Natural killer cell (primary cell): ENCODE measurements at regions not wholly inside any gene's neighbourhood (a gene's known extent, or its start where the extent isn't known, plus 50 kb on each side); places are given as distances from the start of the nearest gene placed in this dataset.
"Not testable (repeated sequence)": the region's sequence is repeated elsewhere in the genome, so short reads cannot be mapped to it uniquely, and the experiment has no call there.

Experiments
- ATAC-seq, 3 donors: fragments of 150-1000 bp in 2 of 3; fragments of 200-7000 bp in 1 of 3; cut with Tn5 transposase; 1 replicate in 1 of 3; 2 replicates in 2 of 3; pipeline ENCODE4 v1.10.0; 2021; ENCODE audit warnings: mild to moderate bottlenecking in 2 of 3, moderate library complexity in 2 of 3
- DNase-seq, 2 donors: peaks; one replicate each; pipeline versions ENCODE4 v3.0.0 to v3.0.0-alpha.2; 2013 to 2021; ENCODE audit warnings: mixed read lengths in 1 of 2
- H3K27ac ChIP-seq: one replicate; pipeline ENCODE4 v1.5.1; 2013; ENCODE audit warnings: mild to moderate bottlenecking, low read length
- H3K27me3 ChIP-seq: one replicate; pipeline ENCODE4 v1.6.1; 2013; ENCODE audit warnings: low read length; ENCODE audit not compliant: control insufficient read depth, insufficient read depth
- H3K36me3 ChIP-seq: one replicate; pipeline ENCODE4 v1.6.1; 2013; ENCODE audit warnings: low read length; ENCODE audit not compliant: control insufficient read depth, insufficient read depth
- H3K4me1 ChIP-seq: one replicate; pipeline ENCODE4 v1.6.1; 2013; ENCODE audit warnings: low read length; ENCODE audit not compliant: control insufficient read depth, insufficient read depth
- H3K4me3 ChIP-seq: one replicate; pipeline ENCODE4 v1.5.1; 2013; ENCODE audit warnings: low read length
- H3K9me3 ChIP-seq: one replicate; pipeline ENCODE4 v1.6.1; 2013; ENCODE audit warnings: low read length; ENCODE audit not compliant: control insufficient read depth, insufficient read depth
- H3K27ac Mint-ChIP-seq, 2 donors: one replicate each; pipeline ENCODE4 v1.8.0; 2022; ENCODE audit warnings: mild to moderate bottlenecking in 2 of 2, mixed read lengths in 2 of 2, moderate library complexity in 1 of 2
- H3K27me3 Mint-ChIP-seq, 2 donors: one replicate each; pipeline ENCODE4 v1.8.0; 2022; ENCODE audit warnings: low read depth in 2 of 2, mixed read lengths in 2 of 2
- H3K36me3 Mint-ChIP-seq: one replicate; pipeline ENCODE4 v1.8.0; 2022; ENCODE audit warnings: mixed read lengths
- H3K4me1 Mint-ChIP-seq, 2 donors: one replicate each; pipeline ENCODE4 v1.8.0; 2022; ENCODE audit warnings: mixed read lengths in 2 of 2
- H3K4me3 Mint-ChIP-seq: one replicate; pipeline ENCODE4 v1.8.0; 2022; ENCODE audit warnings: mild to moderate bottlenecking, moderate library complexity, mixed read lengths
- H3K9me3 Mint-ChIP-seq, 2 donors: one replicate each; pipeline ENCODE4 v1.8.0; 2022; ENCODE audit warnings: mixed read lengths in 2 of 2
- WGBS: methylation state at CpG from one replicate; pipeline ENCODE4 v1.1.7; 2013; ENCODE audit warnings: missing lambda C conversion rate; ENCODE audit not compliant: insufficient coverage; 5-methylcytosine and 5-hydroxymethylcytosine counted together
- intact Hi-C: fragments of 100-400 bp; cut with micrococcal nuclease; formaldehyde crosslinking; loops from one replicate; pipeline ENCODE4 v1.14.2; 2022
- TF ChIP-seq, protein P1 (sequence below): fragments of 200-600 bp; IDR thresholded peaks from one replicate; pipeline ENCODE4 v1.8.0; 2022; ENCODE audit warnings: antibody characterized with exemption

DNA sequence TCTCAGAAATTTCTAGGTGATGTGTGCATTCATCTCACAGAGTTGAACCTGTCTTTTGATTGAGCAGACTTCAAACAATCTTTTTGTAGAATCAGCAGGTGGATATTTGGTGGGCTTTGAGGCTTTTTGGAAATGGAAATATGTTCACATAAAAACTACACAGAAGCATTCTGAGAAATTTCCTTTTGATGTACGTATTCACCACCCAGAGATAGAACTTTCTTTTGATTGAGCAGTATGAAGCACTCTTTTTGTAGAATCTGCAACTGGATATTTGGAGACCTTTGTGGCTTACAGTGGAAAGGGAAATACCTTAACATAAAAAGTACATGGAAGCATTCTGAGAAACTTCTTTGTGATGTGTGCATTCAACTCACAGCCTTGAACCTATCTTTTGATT is 3515.0 kb downstream of the GOLGA6L6 start:
- Mint-ChIP-seq H3K36me3 (peaks cover 56% of the 10 kb centered on the region), H3K9me3 (peaks cover 16 to 17% of the 10 kb centered on the region in 2 donors), H3K27me3 (no peaks in the 10 kb centered on the region), H3K27ac (no peak overlapping the region), H3K4me3 (no peak overlapping the region), H3K4me1 (no peaks in the 10 kb centered on the region)
- no peaks in the 10 kb centered on the region for H3K36me3 ChIP-seq
- no peaks in the 10 kb centered on the region for H3K9me3 ChIP-seq
- H3K27ac ChIP-seq, result no peak overlapping the region
- TF ChIP-seq, protein P1, sequence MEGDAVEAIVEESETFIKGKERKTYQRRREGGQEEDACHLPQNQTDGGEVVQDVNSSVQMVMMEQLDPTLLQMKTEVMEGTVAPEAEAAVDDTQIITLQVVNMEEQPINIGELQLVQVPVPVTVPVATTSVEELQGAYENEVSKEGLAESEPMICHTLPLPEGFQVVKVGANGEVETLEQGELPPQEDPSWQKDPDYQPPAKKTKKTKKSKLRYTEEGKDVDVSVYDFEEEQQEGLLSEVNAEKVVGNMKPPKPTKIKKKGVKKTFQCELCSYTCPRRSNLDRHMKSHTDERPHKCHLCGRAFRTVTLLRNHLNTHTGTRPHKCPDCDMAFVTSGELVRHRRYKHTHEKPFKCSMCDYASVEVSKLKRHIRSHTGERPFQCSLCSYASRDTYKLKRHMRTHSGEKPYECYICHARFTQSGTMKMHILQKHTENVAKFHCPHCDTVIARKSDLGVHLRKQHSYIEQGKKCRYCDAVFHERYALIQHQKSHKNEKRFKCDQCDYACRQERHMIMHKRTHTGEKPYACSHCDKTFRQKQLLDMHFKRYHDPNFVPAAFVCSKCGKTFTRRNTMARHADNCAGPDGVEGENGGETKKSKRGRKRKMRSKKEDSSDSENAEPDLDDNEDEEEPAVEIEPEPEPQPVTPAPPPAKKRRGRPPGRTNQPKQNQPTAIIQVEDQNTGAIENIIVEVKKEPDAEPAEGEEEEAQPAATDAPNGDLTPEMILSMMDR, result no peak
- H3K27me3 ChIP-seq, result no peaks in the 10 kb centered on the region
- intact Hi-C loops, result no loop called here
- H3K4me1 ChIP-seq, result no peaks in the 10 kb centered on the region
- no peak for ATAC-seq
- no peak overlapping the region for H3K4me3 ChIP-seq
- WGBS, result no CpG with 5 or more reads among the region's 1 CpG
- no peak for DNase-seq

- H3K4me1 ChIP-seq, intact Hi-C loops, H3K4me3 Mint-ChIP-seq, H3K9me3 ChIP-seq, DNase-seq, H3K27me3 Mint-ChIP-seq, H3K27me3 ChIP-seq, H3K36me3 ChIP-seq, H3K4me1 Mint-ChIP-seq, H3K27ac Mint-ChIP-seq, ATAC-seq, H3K4me3 ChIP-seq, H3K27ac ChIP-seq: not testable (repeated sequence)
- 100% methylated on average over 1 of the region's 4 CpGs for WGBS
- Mint-ChIP-seq H3K9me3 (peaks cover 12 to 14% of the 10 kb centered on the region in 2 donors), H3K36me3 (peaks cover 35% of the 10 kb centered on the region)
Measured at GRCh38 chr15:17022040-17022439, 3519.6 kb downstream of the GOLGA6L6 start.
